Upper lobe of left lung (tissue), 6 donors: ENCODE measurements at regions not wholly inside any gene's neighbourhood (a gene's known extent, or its start where the extent isn't known, plus 50 kb on each side); places are given as distances from the start of the nearest gene placed in this dataset.

Source experiments
- ATAC-seq, 2 donors: fragments of 200-7000 bp; cut with Tn5 transposase; one replicate each; pipeline ENCODE4 v1.9.1; 2022; ENCODE audit warnings: mild to moderate bottlenecking in 2 of 2, moderate library complexity in 2 of 2; ENCODE audit not compliant: low FRiP score in 2 of 2
- DNase-seq, 2 donors: peaks; one replicate each; pipeline ENCODE4 v3.0.0-alpha.2; 2019 to 2020
- H3K27ac ChIP-seq, 4 donors: fragments of 200-600 bp; sonication (generic); one replicate each; pipeline ENCODE4 v1.5.1; 2016 to 2019
- H3K27me3 ChIP-seq, 4 donors: fragments of 200-600 bp; sonication (generic); one replicate each; pipeline ENCODE4 v1.5.1; 2017 to 2019
- H3K36me3 ChIP-seq, 4 donors: fragments of 200-600 bp; sonication (generic); one replicate each; pipeline ENCODE4 v1.5.1; 2016 to 2019
- H3K4me1 ChIP-seq, 4 donors: fragments of 200-600 bp; sonication (generic); one replicate each; pipeline ENCODE4 v1.5.1; 2018 to 2019
- H3K4me3 ChIP-seq, 4 donors: fragments of 200-600 bp; sonication (generic); one replicate each; pipeline ENCODE4 v1.5.1; 2017 to 2019; ENCODE audit warnings: mild to moderate bottlenecking in 2 of 4, moderate library complexity in 1 of 4
- H3K9me3 ChIP-seq, 4 donors: fragments of 200-600 bp; sonication (generic); one replicate each; pipeline ENCODE4 v1.5.1; 2018 to 2019
- EP300 ChIP-seq, 4 donors: sonication (generic); formaldehyde crosslinking; IDR thresholded peaks; one replicate each; pipeline ENCODE4 v1.5.1; 2017; ENCODE audit warnings: antibody characterized with exemption in 4 of 4, control low read depth in 2 of 4
- POLR2A ChIP-seq, 4 donors: fragments of 450-650 bp; IDR thresholded peaks; one replicate each; pipeline ENCODE4 v1.5.1; 2016 to 2017; ENCODE audit warnings: antibody characterized with exemption in 4 of 4, mild to moderate bottlenecking in 2 of 4
- POLR2AphosphoS5 ChIP-seq, 2 donors: sonication (generic); formaldehyde crosslinking; IDR thresholded peaks; one replicate each; pipeline ENCODE4 v1.5.1; 2017; ENCODE audit warnings: antibody characterized with exemption in 2 of 2
- WGBS, 2 donors: methylation state at CpG; one replicate each; pipeline ENCODE4 v1.1.5; 2017 to 2018; 5-methylcytosine and 5-hydroxymethylcytosine counted together
- TF ChIP-seq, protein P1 (sequence below), 6 experiments: fragments of 450-650 bp in 4 of 6; fragments of 200-600 bp in 2 of 6; sonication (generic) in 2 of 6; IDR thresholded peaks; one replicate each; pipeline ENCODE4 v1.5.1; 2016 to 2019; ENCODE audit warnings: antibody characterized with exemption in 6 of 6
- donor health status: DM: no; HTN: no; CAD: no; lungs with moderate emphysema.
- donor health status: DM: no; HTN: yes; CAD: no; lungs with severe emphysema.

GRCh38 chr5:90144625-90145327, 264.8 kb downstream of the CETN3 start:
- no peak for DNase-seq
- H3K4me1 ChIP-seq = no peaks in the 10 kb centered on the region
- 92 to 94% methylated on average over 6 of the region's 6 CpGs for WGBS, 2 donors
- TF ChIP-seq POLR2A (IDR thresholded peaks at IDR 0.05) (no peak), POLR2AphosphoS5 (IDR thresholded peaks at IDR 0.05) (no peak), EP300 (IDR thresholded peaks at IDR 0.05) (no peak)
- TF ChIP-seq, protein P1, sequence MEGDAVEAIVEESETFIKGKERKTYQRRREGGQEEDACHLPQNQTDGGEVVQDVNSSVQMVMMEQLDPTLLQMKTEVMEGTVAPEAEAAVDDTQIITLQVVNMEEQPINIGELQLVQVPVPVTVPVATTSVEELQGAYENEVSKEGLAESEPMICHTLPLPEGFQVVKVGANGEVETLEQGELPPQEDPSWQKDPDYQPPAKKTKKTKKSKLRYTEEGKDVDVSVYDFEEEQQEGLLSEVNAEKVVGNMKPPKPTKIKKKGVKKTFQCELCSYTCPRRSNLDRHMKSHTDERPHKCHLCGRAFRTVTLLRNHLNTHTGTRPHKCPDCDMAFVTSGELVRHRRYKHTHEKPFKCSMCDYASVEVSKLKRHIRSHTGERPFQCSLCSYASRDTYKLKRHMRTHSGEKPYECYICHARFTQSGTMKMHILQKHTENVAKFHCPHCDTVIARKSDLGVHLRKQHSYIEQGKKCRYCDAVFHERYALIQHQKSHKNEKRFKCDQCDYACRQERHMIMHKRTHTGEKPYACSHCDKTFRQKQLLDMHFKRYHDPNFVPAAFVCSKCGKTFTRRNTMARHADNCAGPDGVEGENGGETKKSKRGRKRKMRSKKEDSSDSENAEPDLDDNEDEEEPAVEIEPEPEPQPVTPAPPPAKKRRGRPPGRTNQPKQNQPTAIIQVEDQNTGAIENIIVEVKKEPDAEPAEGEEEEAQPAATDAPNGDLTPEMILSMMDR (IDR thresholded peaks at IDR 0.05) = no peak
- no peak overlapping the region for H3K4me3 ChIP-seq
- H3K9me3 ChIP-seq = peaks cover 0 to 5% (median 0%) of the 10 kb centered on the region in 4 donors
- H3K27me3 ChIP-seq = no peaks in the 10 kb centered on the region
- no peaks in the 10 kb centered on the region for H3K36me3 ChIP-seq
- no peak overlapping the region for H3K27ac ChIP-seq
- ATAC-seq = no peak

DNA sequence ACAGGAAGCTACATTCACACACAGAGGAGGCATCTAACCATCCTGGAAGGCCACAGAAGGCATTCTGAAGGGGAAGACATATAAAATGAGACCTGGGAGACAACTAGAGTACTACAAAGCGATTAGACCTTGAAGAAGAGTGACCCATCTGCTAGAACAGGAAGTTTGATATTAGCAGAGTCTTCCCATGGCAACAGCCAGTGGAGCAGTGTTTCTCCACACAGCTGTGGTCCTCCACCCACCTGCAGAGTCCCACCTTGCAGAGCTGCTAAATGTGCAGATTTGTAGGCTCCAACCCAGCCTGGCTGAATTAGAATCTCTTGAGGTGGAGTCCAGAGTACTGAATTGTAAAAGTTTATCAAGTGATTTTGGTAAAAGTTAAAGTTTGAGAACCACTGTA, 267.0 kb downstream of the CETN3 start:
- no peak overlapping the region for H3K4me3 ChIP-seq
- no peak overlapping the region for H3K27ac ChIP-seq
- H3K9me3 ChIP-seq = peaks cover 0 to 5% (median 0%) of the 10 kb centered on the region in 4 donors
- DNase-seq (no peak), ATAC-seq (no peak)
- H3K36me3 ChIP-seq = no peaks in the 10 kb centered on the region
- no peaks in the 10 kb centered on the region for H3K27me3 ChIP-seq
- no peaks in the 10 kb centered on the region for H3K4me1 ChIP-seq
- TF ChIP-seq EP300 (IDR thresholded peaks at IDR 0.05) (no peak), POLR2AphosphoS5 (IDR thresholded peaks at IDR 0.05) (no peak), POLR2A (IDR thresholded peaks at IDR 0.05) (no peak)
- TF ChIP-seq, protein P1 (IDR thresholded peaks at IDR 0.05) = no peak
- 84 to 88% methylated on average over 1 of the region's 1 CpG for WGBS, 2 donors

DNA sequence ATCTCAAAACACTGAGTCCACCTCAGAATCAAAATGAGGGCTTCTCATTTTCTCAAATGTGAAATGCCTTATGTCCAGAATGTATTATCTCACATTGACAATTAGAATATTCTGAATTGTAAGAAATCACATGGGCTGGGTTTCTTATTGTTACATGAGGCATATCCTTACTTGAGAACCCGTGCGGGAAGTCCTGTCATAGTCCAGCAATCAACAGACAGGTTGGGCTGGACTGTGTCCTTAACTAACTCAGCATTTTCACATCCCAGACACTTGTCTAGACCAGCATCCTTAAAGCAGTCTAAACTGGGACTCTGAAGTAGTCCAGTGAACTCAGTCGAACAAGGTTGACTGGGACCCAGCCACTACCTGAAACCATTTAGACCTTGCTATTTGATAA, 267.6 kb downstream of the CETN3 start:
- H3K36me3 ChIP-seq = no peaks in the 10 kb centered on the region
- DNase-seq = no peak
- no peak for ATAC-seq
- H3K4me3 ChIP-seq = no peak overlapping the region
- H3K9me3 ChIP-seq = peaks cover 0 to 4% (median 0%) of the 10 kb centered on the region in 4 donors
- TF ChIP-seq, protein P1 (IDR thresholded peaks at IDR 0.05) = no peak
- no peak for TF ChIP-seq POLR2A (IDR thresholded peaks at IDR 0.05)
- no peak for TF ChIP-seq EP300 (IDR thresholded peaks at IDR 0.05)
- TF ChIP-seq POLR2AphosphoS5 (IDR thresholded peaks at IDR 0.05) = no peak
- H3K27ac ChIP-seq = no peak overlapping the region
- no peaks in the 10 kb centered on the region for H3K27me3 ChIP-seq
- no peaks in the 10 kb centered on the region for H3K4me1 ChIP-seq
- 89 to 97% methylated on average over 3 of the region's 3 CpGs for WGBS, 2 donors

- Histone ChIP-seq H3K4me1 (no peaks in the 10 kb centered on the region), H3K27me3 (no peaks in the 10 kb centered on the region), H3K4me3 (no peak overlapping the region), H3K36me3 (no peaks in the 10 kb centered on the region), H3K27ac (no peak overlapping the region), H3K9me3 (no peaks in the 10 kb centered on the region)
- ATAC-seq (peak; percentile 18 to 28), DNase-seq (peak in 1 of 2 donors; percentile 40)
- TF ChIP-seq POLR2AphosphoS5 (IDR thresholded peaks at IDR 0.05) = no peak
- TF ChIP-seq, protein P1 (IDR thresholded peaks at IDR 0.05) = no peak
- TF ChIP-seq EP300 (IDR thresholded peaks at IDR 0.05) = no peak
- no peak for TF ChIP-seq POLR2A (IDR thresholded peaks at IDR 0.05)
- WGBS, 2 donors = 91 to 93% methylated on average over 3 to 10 of the region's 10 CpGs
Measured at GRCh38 chr5:90136952-90137528, 272.5 kb downstream of the CETN3 start.
